Stomach (tissue), 8 donors: ENCODE measurements at regions not wholly inside any gene's neighbourhood (a gene's known extent, or its start where the extent isn't known, plus 50 kb on each side); places are given as distances from the start of the nearest gene placed in this dataset.

ENCODE experiments used
- DNase-seq, 2 donors: peaks; one replicate each; pipeline versions ENCODE4 v3.0.0 to v3.0.0-alpha.2; 2013 to 2019
- H3K27ac ChIP-seq, 5 donors: fragments of 200-600 bp in 4 of 5; sonication (generic) in 4 of 5; one replicate each; pipeline ENCODE4 v1.5.1; 2013 to 2019; ENCODE audit warnings: mild to moderate bottlenecking in 1 of 5, moderate library complexity in 1 of 5
- H3K27me3 ChIP-seq, 3 donors: fragments of 200-600 bp; sonication (generic); one replicate each; pipeline ENCODE4 v1.5.1; 2017 to 2019; ENCODE audit warnings: mixed run types in 1 of 3
- H3K36me3 ChIP-seq, 4 donors: fragments of 200-600 bp; sonication (generic); 1 replicate in 3 of 4; 2 replicates in 1 of 4; pipeline ENCODE4 v1.5.1; 2016 to 2019
- H3K4me1 ChIP-seq, 4 donors: fragments of 200-600 bp; sonication (generic); one replicate each; pipeline ENCODE4 v1.5.1; 2016 to 2019
- H3K4me3 ChIP-seq, 4 donors: fragments of 200-600 bp; sonication (generic) in 3 of 4; one replicate each; pipeline ENCODE4 v1.5.1; 2016 to 2019; ENCODE audit warnings: mild to moderate bottlenecking in 1 of 4
- H3K9me3 ChIP-seq, 4 donors: fragments of 200-600 bp; sonication (generic); one replicate each; pipeline ENCODE4 v1.5.1; 2016 to 2019
- CTCF ChIP-seq, 7 experiments: fragments of 450-650 bp in 4 of 7; fragments of 200-600 bp in 3 of 7; sonication (generic) in 3 of 7; IDR thresholded peaks; one replicate each; pipeline ENCODE4 v1.5.1; 2016 to 2019; ENCODE audit warnings: antibody characterized with exemption in 7 of 7, control low read depth in 2 of 7, mild to moderate bottlenecking in 1 of 7
- EP300 ChIP-seq: sonication (generic); formaldehyde crosslinking; IDR thresholded peaks from one replicate; pipeline ENCODE4 v1.6.1; 2017; ENCODE audit warnings: antibody characterized with exemption
- POLR2A ChIP-seq, 4 donors: fragments of 450-650 bp; IDR thresholded peaks; one replicate each; pipeline ENCODE4 v1.6.1; 2016; ENCODE audit warnings: antibody characterized with exemption in 4 of 4, control low read depth in 2 of 4, mild to moderate bottlenecking in 1 of 4, moderate library complexity in 1 of 4
- POLR2AphosphoS5 ChIP-seq, 3 donors: sonication (generic); formaldehyde crosslinking; IDR thresholded peaks; one replicate each; pipeline ENCODE4 v1.6.1; 2016; ENCODE audit warnings: antibody characterized with exemption in 3 of 3
- WGBS, 5 donors: extraction: QIAGEN DNeasy Blood & Tissue Kit in 3 of 5; methylation state at CpG; one replicate each; pipeline versions ENCODE4 v1.1.5 to v1.1.7; 2013 to 2018; 5-methylcytosine and 5-hydroxymethylcytosine counted together
- intact Hi-C: fragments of 100-400 bp; cut with DNase I; formaldehyde crosslinking; loops from one replicate; pipeline ENCODE4 v1.15.1; 2023; ENCODE audit warnings: low total_unique reads
- donor health status: healthy with polysubstance abuse.
- donor health status: Bipolar disorder and iron deficiency.
- donor health status: healthy.

GRCh38 chr13:83732755-83733154 is 149.5 kb downstream of the SLITRK1 start:
- TF ChIP-seq EP300 (no peak), POLR2A (IDR thresholded peaks at IDR 0.05) (no peak), POLR2AphosphoS5 (IDR thresholded peaks at IDR 0.05) (no peak), CTCF (IDR thresholded peaks at IDR 0.05) (no peak)
- intact Hi-C loops = no loop called here
- WGBS, 5 donors = 17 to 33% (median 29%) methylated on average over 3 of the region's 3 CpGs

GRCh38 chr13:83731113-83731512 is 151.2 kb downstream of the SLITRK1 start:
- DNase-seq = peak in 1 of 2 donors; percentile 56
- Histone ChIP-seq H3K27ac (peak overlapping the region in 2 of 5 donors; percentile 2 to 17), H3K9me3 (no peaks in the 10 kb centered on the region), H3K36me3 (no peaks in the 10 kb centered on the region), H3K4me3 (no peak overlapping the region), H3K4me1 (peaks cover 0 to 17% (median 12%) of the 10 kb centered on the region in 4 donors), H3K27me3 (no peaks in the 10 kb centered on the region)
- 27 to 68% (median 51%) methylated on average over 1 of the region's 1 CpG for WGBS, 5 donors
- intact Hi-C loops = no loop called here
- TF ChIP-seq EP300 (no peak), POLR2A (IDR thresholded peaks at IDR 0.05) (no peak), POLR2AphosphoS5 (IDR thresholded peaks at IDR 0.05) (no peak), CTCF (IDR thresholded peaks at IDR 0.05) (no peak)

More at GRCh38 chr13:83732755-83733154, 149.5 kb downstream of the SLITRK1 start:
- Histone ChIP-seq H3K9me3 (no peaks in the 10 kb centered on the region), H3K36me3 (no peaks in the 10 kb centered on the region), H3K4me3 (no peak overlapping the region), H3K27me3 (no peaks in the 10 kb centered on the region), H3K27ac (no peak overlapping the region), H3K4me1 (peaks cover 0 to 17% (median 12%) of the 10 kb centered on the region in 4 donors)
- DNase-seq = no peak

GRCh38 chr13:83730674-83731073 is 151.6 kb downstream of the SLITRK1 start:
- intact Hi-C loops = no loop called here
- H3K9me3 ChIP-seq = no peaks in the 10 kb centered on the region
- H3K27me3 ChIP-seq = no peaks in the 10 kb centered on the region
- 24 to 49% (median 44%) methylated on average over 6 of the region's 6 CpGs for WGBS, 5 donors
- H3K4me1 ChIP-seq = peaks cover 0 to 17% (median 12%) of the 10 kb centered on the region in 4 donors
- no peaks in the 10 kb centered on the region for H3K36me3 ChIP-seq
- peak overlapping the region in 2 of 5 donors; percentile 2 to 8 for H3K27ac ChIP-seq
- no peak overlapping the region for H3K4me3 ChIP-seq
- DNase-seq = no peak
- TF ChIP-seq CTCF (IDR thresholded peaks at IDR 0.05) (no peak), POLR2A (IDR thresholded peaks at IDR 0.05) (no peak), EP300 (no peak), POLR2AphosphoS5 (IDR thresholded peaks at IDR 0.05) (no peak)

- TF ChIP-seq CTCF (IDR thresholded peaks at IDR 0.05) = no peak
- TF ChIP-seq EP300 = no peak
- TF ChIP-seq POLR2A (IDR thresholded peaks at IDR 0.05) = no peak
- TF ChIP-seq POLR2AphosphoS5 (IDR thresholded peaks at IDR 0.05) = no peak
- no peaks in the 10 kb centered on the region for H3K27me3 ChIP-seq
- no peak overlapping the region for H3K27ac ChIP-seq
- no peak overlapping the region for H3K4me3 ChIP-seq
- DNase-seq = no peak
- no peaks in the 10 kb centered on the region for H3K4me1 ChIP-seq
- H3K36me3 ChIP-seq = no peaks in the 10 kb centered on the region
- H3K9me3 ChIP-seq = no peaks in the 10 kb centered on the region
- intact Hi-C loops = no loop called here
- 90 to 95% (median 95%) methylated on average over 2 of the region's 2 CpGs for WGBS, 5 donors
Observed at GRCh38 chr13:83722443-83722842, 159.8 kb downstream of the SLITRK1 start.
